Osteoblast (primary cell): ENCODE measurements at regions not wholly inside any gene's neighbourhood (a gene's known extent, or its start where the extent isn't known, plus 50 kb on each side); places are given as distances from the start of the nearest gene placed in this dataset.

ENCODE experiments used
- DNase-seq: peaks from one replicate; pipeline ENCODE4 v3.0.0; 2011; ENCODE audit warnings: low spot score, mixed read lengths; ENCODE audit not compliant: insufficient read length; ENCODE audit errors: missing footprints
- H2AFZ ChIP-seq: 2 replicates; pipeline ENCODE4 v1.6.0; 2011; ENCODE audit warnings: mild to moderate bottlenecking, low read length
- H3K27ac ChIP-seq: 2 replicates; pipeline ENCODE4 v1.5.1; 2011; ENCODE audit warnings: mild to moderate bottlenecking, low read depth, low read length, moderate library complexity
- H3K27me3 ChIP-seq: 2 replicates; pipeline ENCODE4 v1.6.0; 2012; ENCODE audit warnings: mild to moderate bottlenecking, control low read depth, inconsistent platforms, low read length, moderate library complexity; ENCODE audit not compliant: insufficient read depth
- H3K36me3 ChIP-seq: 2 replicates; pipeline ENCODE4 v1.5.1; 2011; ENCODE audit warnings: mild to moderate bottlenecking, low read length, control low read depth, moderate library complexity; ENCODE audit not compliant: insufficient read depth
- H3K4me1 ChIP-seq: 2 replicates; pipeline ENCODE4 v1.5.1; 2011; ENCODE audit warnings: mild to moderate bottlenecking, low read length, control low read depth, moderate library complexity; ENCODE audit not compliant: insufficient read depth
- H3K4me2 ChIP-seq: 2 replicates; pipeline ENCODE4 v1.6.0; 2011; ENCODE audit warnings: mild to moderate bottlenecking, low read length; ENCODE audit not compliant: insufficient read depth
- H3K4me3 ChIP-seq: fragments of 200-600 bp; sonication (generic); 3 replicates; pipeline ENCODE4 v1.5.1; 2012; ENCODE audit warnings: mild to moderate bottlenecking, low read length, inconsistent platforms; ENCODE audit not compliant: insufficient read depth
- H3K79me2 ChIP-seq: 2 replicates; pipeline ENCODE4 v1.6.0; 2012; ENCODE audit warnings: mild to moderate bottlenecking, low read length, control low read depth, inconsistent platforms; ENCODE audit not compliant: insufficient read depth
- H3K9me3 ChIP-seq: 2 replicates; pipeline ENCODE4 v1.5.1; 2011; ENCODE audit warnings: low read depth, low read length, control low read depth
- H4K20me1 ChIP-seq: 2 replicates; pipeline ENCODE4 v1.6.0; 2012; ENCODE audit warnings: mild to moderate bottlenecking, low read length, control low read depth; ENCODE audit not compliant: insufficient read depth
- CTCF ChIP-seq: IDR thresholded peaks from 2 replicates; pipeline ENCODE4 v1.5.1; 2011; ENCODE audit warnings: mild to moderate bottlenecking, low read depth, low read length, moderate library complexity; ENCODE audit errors: extremely low read depth

DNA sequence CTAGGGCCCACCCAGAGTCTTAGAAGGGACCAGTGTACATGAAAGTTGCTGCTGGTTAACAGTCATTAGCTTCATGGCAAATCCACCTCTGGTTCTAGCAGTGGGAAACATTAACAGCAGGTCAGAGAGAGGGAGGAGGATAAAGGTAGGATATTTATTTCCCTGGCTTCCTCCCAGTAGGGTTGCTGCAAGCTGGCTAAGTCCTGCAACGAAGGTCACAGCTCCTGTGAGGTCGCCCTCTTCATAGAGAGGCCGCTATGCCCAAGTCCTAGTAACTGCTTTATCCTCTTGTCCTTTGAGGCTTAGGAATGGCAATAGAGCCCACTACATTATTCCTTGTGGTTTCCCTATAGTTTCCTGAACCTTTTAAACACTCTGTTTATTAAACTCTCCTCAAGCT lies 84.0 kb upstream of the ACSL3 start:
- no peak for TF ChIP-seq CTCF
- Histone ChIP-seq H3K27me3 (no peaks in the 10 kb centered on the region), H3K4me2 (no peak overlapping the region), H3K79me2 (no peaks in the 10 kb centered on the region), H3K36me3 (no peaks in the 10 kb centered on the region), H3K27ac (no peak overlapping the region), H4K20me1 (no peaks in the 10 kb centered on the region), H3K4me3 (no peak overlapping the region), H3K4me1 (no peaks in the 10 kb centered on the region), H3K9me3 (no peaks in the 10 kb centered on the region), H2AFZ (no peak overlapping the region)
- no peak for DNase-seq

GRCh38 chr2:222778400-222778799 lies 82.4 kb upstream of the ACSL3 start:
- H3K4me1 ChIP-seq, result no peaks in the 10 kb centered on the region
- no peak overlapping the region for H3K4me2 ChIP-seq
- no peak for TF ChIP-seq CTCF
- no peak overlapping the region for H3K27ac ChIP-seq
- no peaks in the 10 kb centered on the region for H3K36me3 ChIP-seq
- no peaks in the 10 kb centered on the region for H4K20me1 ChIP-seq
- H3K27me3 ChIP-seq, result no peaks in the 10 kb centered on the region
- H3K79me2 ChIP-seq, result no peaks in the 10 kb centered on the region
- H2AFZ ChIP-seq, result no peak overlapping the region
- no peak for DNase-seq
- no peak overlapping the region for H3K4me3 ChIP-seq
- H3K9me3 ChIP-seq, result no peaks in the 10 kb centered on the region

DNA sequence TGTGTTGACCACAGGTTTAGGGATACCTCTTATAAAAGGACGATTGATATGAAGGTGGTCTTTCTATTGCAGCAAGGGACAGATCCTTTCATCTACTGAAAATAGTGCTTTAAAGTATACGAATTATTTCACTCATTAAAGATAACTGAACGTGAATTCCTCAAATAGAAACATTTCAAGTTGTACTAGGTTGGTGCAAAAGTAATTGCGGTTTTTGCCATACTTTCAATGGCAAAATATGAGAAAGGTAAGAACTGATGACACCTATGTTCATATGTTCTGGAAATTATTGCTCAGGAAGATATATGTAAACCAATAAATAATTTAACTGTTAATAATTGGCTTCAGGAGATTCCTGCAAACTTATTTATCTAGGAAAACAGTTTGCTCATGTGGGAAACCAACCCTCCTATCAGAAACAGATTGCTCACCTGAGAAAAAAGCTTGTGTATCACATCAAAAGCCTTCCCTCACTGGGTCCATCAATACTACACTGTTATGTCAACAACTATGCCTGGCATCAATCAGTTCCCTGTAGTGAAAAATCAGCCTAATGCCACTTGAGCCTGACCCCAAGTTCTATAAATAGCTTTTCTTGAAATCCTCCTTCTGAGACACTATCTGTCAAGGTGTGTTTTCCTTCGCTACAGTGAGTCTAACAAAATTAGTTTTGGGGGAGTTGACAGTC lies 81.5 kb upstream of the ACSL3 start:
- H4K20me1 ChIP-seq, result no peaks in the 10 kb centered on the region
- TF ChIP-seq CTCF, result no peak

GRCh38 chr2:222780051-222780450 lies 80.8 kb upstream of the ACSL3 start:
- Histone ChIP-seq H3K79me2 (no peaks in the 10 kb centered on the region), H3K9me3 (no peaks in the 10 kb centered on the region), H3K4me3 (no peak overlapping the region), H3K4me2 (no peak overlapping the region), H3K4me1 (no peaks in the 10 kb centered on the region), H4K20me1 (no peaks in the 10 kb centered on the region), H3K36me3 (no peaks in the 10 kb centered on the region), H3K27me3 (no peaks in the 10 kb centered on the region), H2AFZ (no peak overlapping the region), H3K27ac (no peak overlapping the region)
- DNase-seq, result no peak
- no peak for TF ChIP-seq CTCF

More for the DNA sequence above, 81.5 kb upstream of the ACSL3 start:
- no peaks in the 10 kb centered on the region for H3K9me3 ChIP-seq
- H3K4me2 ChIP-seq, result no peak overlapping the region
- no peaks in the 10 kb centered on the region for H3K27me3 ChIP-seq
- no peak overlapping the region for H3K27ac ChIP-seq
- H3K36me3 ChIP-seq, result no peaks in the 10 kb centered on the region
- H3K4me1 ChIP-seq, result no peaks in the 10 kb centered on the region
- no peak overlapping the region for H3K4me3 ChIP-seq
- no peak for DNase-seq
- no peaks in the 10 kb centered on the region for H3K79me2 ChIP-seq
- no peak overlapping the region for H2AFZ ChIP-seq
